Epithelial cell of proximal tubule (primary cell): ENCODE measurements at regions not wholly inside any gene's neighbourhood (a gene's known extent, or its start where the extent isn't known, plus 50 kb on each side); places are given as distances from the start of the nearest gene placed in this dataset.

ENCODE experiments used
- DNase-seq: peaks from one replicate; pipeline ENCODE4 v3.0.0-alpha.2; 2011; ENCODE audit warnings: low read depth
- H3K4me3 ChIP-seq: 2 replicates; pipeline ENCODE4 v1.5.1; 2011; ENCODE audit warnings: low read depth, mild to moderate bottlenecking, low read length
- CTCF ChIP-seq: conservative IDR thresholded peaks from 2 replicates; pipeline ENCODE4 v1.5.1; 2012; ENCODE audit warnings: low read depth, mild to moderate bottlenecking, low read length

- no peak overlapping the region for H3K4me3 ChIP-seq
- no peak for TF ChIP-seq CTCF
- DNase-seq: no peak
Observed at GRCh38 chr9:75463871-75464270, 375.6 kb downstream of the OSTF1 start.

GRCh38 chr9:75464726-75465125 lies 376.4 kb downstream of the OSTF1 start:
- no peak for TF ChIP-seq CTCF
- no peak for DNase-seq
- no peak overlapping the region for H3K4me3 ChIP-seq

GRCh38 chr9:75467142-75467541 lies 378.8 kb downstream of the OSTF1 start:
- TF ChIP-seq CTCF: no peak
- H3K4me3 ChIP-seq: no peak overlapping the region
- no peak for DNase-seq

GRCh38 chr9:75471549-75472114 lies 383.3 kb downstream of the OSTF1 start:
- no peak for TF ChIP-seq CTCF
- DNase-seq: no peak

DNA sequence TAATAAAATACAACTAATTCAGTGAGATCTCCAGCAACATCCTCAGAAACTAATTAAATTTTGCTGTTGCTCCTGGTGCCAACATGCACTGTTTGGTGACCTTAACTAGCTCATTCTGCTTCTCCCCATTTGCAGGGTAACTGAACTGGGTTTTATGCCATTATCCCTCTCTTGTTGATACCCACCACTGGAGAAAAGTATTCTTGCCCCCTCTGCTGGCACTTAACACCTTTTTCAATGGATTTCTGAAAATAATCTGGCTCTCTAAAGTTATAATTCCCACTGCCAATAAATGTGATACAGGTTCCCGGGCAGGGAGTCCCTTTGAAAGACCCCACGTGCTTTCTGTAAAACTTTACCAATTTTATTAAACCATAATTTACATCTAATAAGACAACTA lies 394.3 kb downstream of the OSTF1 start:
- peak; percentile 49 for TF ChIP-seq CTCF
- no peak overlapping the region for H3K4me3 ChIP-seq
- no peak for DNase-seq

More at GRCh38 chr9:75471549-75472114, 383.3 kb downstream of the OSTF1 start:
- no peak overlapping the region for H3K4me3 ChIP-seq

DNA sequence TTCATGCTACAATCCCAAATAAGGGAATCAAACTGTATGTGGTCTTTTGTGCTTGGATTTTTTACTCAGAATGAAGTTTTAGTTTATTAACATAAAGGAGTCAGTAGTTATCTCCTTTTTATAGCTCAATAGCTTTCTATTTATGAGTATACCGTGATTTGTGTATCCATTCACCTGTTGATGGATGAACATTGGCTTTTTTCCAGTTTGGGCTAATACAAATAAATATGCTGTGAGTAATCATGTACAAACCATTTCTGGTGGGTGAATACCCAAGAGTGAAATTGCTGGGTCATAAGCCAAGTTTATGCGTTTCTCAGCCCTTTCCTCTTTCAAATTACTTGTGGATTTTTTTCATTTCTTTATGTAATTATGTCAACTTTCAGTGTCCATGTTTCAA lies 395.3 kb downstream of the OSTF1 start:
- TF ChIP-seq CTCF: no peak
- no peak for DNase-seq
- no peak overlapping the region for H3K4me3 ChIP-seq
